ENCODE measurements at regions not wholly inside any gene's neighbourhood (a gene's known extent, or its start where the extent isn't known, plus 50 kb on each side); places are given as distances from the start of the nearest gene placed in this dataset.
"Not testable (repeated sequence)": the region's sequence is repeated elsewhere in the genome, so short reads cannot be mapped to it uniquely, and the experiment has no call there.

- no peak for DNase-seq
Observed at GRCh38 chr5:107771926-107772325, 101.2 kb upstream of the EFNA5 start.

DNA sequence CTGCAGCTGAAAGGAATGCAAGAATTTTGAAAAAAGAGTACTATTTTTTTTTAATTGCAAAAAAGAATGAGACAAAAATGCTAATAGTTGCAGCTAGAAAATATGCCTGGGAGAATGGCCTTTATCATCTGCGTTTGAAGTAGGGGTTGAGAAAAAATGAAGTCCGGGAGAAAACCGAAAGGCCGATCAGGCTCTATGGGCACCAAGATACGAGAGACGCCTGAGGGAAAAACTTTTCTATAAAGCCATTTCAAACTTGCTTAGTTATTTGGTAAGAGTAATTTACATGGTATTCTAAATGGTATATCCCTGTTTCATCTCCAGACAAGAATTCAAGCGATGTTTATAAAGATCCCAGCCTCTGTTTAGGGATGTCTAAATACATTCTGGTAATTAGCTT is 99.3 kb upstream of the EFNA5 start:
- no peak for DNase-seq

DNA sequence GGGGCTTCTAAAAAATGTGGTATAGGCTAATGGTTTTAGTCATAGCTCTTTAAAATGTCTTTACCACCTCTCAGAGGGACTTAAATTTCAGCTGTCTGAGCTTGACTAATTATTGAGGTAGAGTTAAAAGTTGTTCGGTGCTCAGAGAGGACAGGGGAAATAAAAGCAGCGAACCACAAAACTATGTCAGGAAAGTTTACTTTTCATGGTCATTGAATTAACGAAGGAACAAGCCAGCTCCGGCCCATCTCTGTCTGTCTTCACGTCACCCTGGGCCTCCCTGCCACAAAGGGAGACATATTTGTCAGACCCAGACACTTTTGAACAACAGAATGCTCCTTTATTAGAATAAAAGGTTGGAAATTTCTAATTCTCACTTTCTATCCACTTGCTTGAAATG is 98.8 kb upstream of the EFNA5 start:
- no peak for DNase-seq

- DNase-seq, result no peak
Observed at GRCh38 chr5:107766972-107767371, 96.2 kb upstream of the EFNA5 start.

- no peak for DNase-seq
Observed at GRCh38 chr5:107766439-107766838, 95.7 kb upstream of the EFNA5 start.

GRCh38 chr5:107765805-107766063 is 95.0 kb upstream of the EFNA5 start:
- DNase-seq, result no peak

DNA sequence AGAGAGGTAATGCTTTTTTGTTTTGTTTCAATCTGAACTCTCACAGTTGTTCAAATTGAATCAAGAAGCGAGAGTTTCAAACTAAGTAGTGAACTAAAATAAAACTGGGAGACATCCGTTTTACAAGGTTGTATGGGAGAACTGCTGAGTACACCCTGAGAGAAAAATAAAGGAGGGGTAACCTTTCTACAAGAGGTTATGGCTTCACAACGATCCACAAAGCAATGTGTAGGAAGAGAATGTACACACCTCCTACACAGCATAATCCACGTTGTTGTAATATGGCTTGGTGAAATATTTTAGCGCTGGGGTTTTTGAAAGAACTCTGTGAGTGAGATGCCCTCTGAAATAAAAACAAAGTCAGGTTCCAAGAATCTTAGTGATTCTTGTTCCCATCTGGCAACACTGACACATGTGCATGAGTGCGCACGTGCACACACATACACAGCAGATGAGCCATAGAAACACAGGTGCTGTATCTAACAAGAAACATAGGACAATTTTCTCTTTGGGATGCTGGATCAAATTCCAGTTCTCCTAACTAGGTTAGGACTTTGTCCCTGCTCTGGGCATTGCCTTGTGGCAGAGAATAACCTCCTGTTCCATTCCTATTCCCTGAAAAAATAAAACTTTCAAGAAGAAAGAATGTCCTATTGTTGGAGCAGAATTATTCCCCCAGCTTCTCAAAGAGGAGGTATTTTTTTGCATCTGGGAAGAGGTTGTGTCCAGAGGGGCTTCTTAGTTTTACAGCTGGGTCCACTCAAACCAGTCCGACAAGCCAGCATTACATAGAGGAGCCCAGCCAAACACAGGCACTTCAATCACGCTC is 94.5 kb upstream of the EFNA5 start:
- DNase-seq, result no peak

- DNase-seq, result no peak
Observed at GRCh38 chr5:107764282-107764681, 93.5 kb upstream of the EFNA5 start.

DNA sequence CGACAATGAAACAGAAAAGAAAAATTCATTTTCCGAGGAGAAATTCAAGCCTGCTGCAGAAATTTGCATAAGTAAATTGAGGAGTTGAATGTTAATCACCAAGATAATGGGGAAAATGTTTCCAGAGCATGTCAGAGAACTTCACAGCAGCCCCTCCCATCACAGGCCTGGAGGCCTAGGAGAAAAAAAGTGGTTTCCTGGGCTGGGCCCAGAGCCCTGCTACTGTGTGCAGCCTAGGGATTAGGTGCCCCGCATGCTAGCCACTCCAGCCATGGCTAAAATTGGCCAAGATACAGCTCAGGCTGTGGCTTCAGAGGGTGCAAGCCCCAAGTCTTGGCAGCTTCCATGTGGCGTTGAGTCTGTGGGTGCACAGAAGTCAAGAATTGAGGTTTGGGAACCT is 82.7 kb upstream of the EFNA5 start:
- DNase-seq, result no peak

- no peak for DNase-seq
Observed at GRCh38 chr5:107744418-107745330, 73.9 kb upstream of the EFNA5 start.

DNA sequence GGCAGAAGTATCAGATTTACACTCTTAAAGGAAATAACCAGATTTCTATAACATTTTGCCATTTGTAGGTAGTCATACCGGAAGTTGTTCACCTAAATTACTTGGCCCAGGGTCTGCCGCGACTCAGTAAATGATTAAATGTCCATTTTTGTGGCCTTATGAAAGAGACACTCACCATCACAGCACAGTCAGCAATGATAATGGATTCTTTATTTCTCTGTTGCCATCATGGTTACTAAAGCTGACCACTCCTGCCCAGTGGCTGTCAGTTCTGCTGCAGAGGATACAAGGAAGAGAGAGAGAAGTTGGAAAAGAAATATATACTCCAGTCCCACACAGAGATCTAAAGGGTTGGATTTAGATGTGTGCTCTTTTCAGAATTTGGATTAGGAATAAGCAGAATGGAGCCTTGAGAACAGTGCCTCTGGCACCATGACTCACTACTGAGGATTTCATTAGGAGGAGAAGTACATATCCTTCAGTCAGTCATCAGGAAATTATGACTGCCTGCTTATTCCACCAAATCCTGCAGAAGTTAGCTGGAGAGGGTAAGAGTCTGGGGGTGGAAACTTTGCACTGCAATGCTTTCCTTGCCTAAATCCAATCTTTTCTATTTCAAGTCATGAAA is 72.8 kb upstream of the EFNA5 start:
- DNase-seq, result no peak

- no peak for DNase-seq
Observed at GRCh38 chr5:107739661-107740060, 68.9 kb upstream of the EFNA5 start.

- DNase-seq, result no peak
Observed at GRCh38 chr5:107736638-107737037, 65.9 kb upstream of the EFNA5 start.

DNA sequence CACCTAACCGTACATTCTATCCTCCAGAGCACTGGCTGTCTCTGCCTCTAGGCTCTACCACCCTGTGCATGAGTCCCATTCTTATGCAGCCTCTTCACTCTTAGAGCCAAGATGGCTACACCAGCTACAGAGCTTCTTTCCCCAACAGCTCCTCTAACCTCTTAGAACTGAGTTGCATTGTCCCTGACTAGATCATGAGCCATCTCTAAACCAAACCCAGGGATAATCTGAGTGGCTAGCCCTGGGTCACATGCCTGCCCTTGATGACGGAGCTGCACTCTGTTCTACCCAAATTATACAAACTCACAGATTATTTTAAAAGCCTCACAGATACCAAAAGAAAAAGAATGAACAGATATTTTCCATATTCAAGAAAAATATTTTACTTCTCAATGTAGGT is 65.4 kb upstream of the EFNA5 start:
- not testable (repeated sequence) for DNase-seq

DNA sequence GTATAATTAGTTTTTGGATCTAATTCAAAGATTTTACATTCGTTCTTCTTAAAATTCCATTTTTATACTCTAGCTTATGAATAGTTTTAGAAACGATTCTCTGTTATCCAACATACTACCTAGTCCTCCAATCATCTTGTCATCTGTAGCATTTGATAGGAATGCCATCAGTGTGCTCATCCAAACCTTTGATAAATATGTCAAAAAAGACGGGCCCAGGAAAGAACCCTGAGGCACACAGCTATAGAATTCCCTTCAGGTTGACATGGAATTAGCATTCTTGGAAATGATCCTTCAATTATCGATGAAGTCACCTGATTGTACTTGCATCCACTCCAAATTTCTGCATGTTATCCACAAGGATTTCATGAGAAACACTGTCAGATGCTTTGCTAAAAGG is 64.8 kb upstream of the EFNA5 start:
- DNase-seq, result no peak

DNA sequence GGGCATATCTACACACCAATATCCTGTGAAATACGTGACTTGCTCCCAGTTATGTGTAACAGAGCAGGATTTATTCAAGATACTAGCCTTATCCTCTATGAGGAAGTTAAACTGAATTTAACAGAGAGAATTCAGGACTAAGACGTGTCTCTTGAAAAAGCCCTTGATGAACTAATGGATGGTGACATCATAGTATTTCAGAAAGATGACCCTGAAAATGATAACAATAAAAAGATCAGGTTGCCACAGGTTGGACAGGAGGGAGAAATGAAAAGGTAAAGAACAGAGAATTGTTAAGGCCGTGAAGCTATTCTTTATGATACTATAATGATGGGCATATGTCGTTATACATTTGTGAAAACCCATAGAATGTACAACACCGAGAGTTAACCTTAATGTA is 56.2 kb upstream of the EFNA5 start:
- no peak for DNase-seq

DNA sequence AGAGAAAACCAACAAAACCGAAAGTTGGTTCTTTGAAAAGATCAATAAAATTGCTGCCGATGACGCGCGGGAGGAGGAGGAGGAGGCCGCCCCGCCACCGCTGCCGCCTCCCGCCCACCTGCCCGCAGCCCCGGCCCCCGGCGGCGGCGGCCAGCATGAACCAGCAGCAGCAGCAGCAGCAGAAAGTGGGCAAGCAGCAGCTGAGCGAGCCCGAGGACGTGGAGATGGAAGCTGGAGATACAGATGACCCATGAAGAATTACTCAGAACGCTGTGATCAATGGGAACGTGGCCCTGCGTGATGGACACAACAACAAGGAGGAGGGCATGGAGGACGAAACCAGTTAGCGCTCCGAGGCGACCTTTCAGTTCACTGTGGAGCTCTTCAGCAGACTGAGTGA is 53.9 kb upstream of the EFNA5 start:
- no peak for DNase-seq

DNA sequence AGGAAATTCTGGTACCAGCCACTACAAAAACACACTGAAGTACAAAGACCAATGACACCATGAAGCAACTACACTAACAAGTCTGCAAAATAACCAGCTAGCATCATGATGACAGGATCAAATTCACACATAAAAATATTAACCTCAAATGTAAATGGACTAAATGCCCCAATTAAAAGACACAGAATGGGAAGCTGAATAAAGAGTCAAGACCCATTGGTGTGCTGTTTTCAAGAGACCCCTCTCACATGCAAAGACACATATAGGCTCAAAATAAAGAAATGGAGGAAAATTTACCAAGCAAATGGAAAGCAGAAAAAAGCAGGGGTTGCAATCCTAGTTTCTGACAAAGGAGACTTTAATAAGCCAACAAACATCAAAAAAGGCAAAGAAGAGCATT is 50.5 kb upstream of the EFNA5 start:
- DNase-seq, result not testable (repeated sequence)

Data from NCI-H2171 (cell line).